Pancreas (tissue), 10 donors: ENCODE measurements at regions not wholly inside any gene's neighbourhood (a gene's known extent, or its start where the extent isn't known, plus 50 kb on each side); places are given as distances from the start of the nearest gene placed in this dataset.

Experiments used
- ATAC-seq, 4 donors: fragments of 200-7000 bp; cut with Tn5 transposase; one replicate each; pipeline versions ENCODE4 v1.8.0 to v1.9.1; 2020; ENCODE audit warnings: mild to moderate bottlenecking in 4 of 4, moderate library complexity in 4 of 4
- DNase-seq, 6 donors: peaks; one replicate each; pipeline ENCODE4 v3.0.0-alpha.2; 2020
- FAIRE-seq: peaks from 2 replicates; lab custom pipeline; 2012; peaks lifted over from hg19 to GRCh38; lab: Jason Lieb, UNC
- H3K27ac ChIP-seq, 4 donors: fragments of 200-600 bp; sonication (generic); 1 replicate in 3 of 4; 2 replicates in 1 of 4; pipeline versions ENCODE4 v1.5.0 to v1.8.0; 2020
- H3K27me3 ChIP-seq, 4 donors: fragments of 200-600 bp; one replicate each; pipeline ENCODE4 v1.8.0; 2021
- H3K36me3 ChIP-seq, 3 donors: fragments of 200-600 bp; sonication (generic) in 1 of 3; one replicate each; pipeline versions ENCODE4 v1.5.0 to v1.8.0; 2020 to 2021
- H3K4me1 ChIP-seq, 3 donors: fragments of 200-600 bp; one replicate each; pipeline ENCODE4 v1.8.0; 2021
- H3K4me3 ChIP-seq, 4 donors: fragments of 200-600 bp; sonication (generic) in 2 of 4; one replicate each; pipeline versions ENCODE4 v1.5.0 to v1.8.0; 2020 to 2021
- H3K9me3 ChIP-seq, 4 donors: fragments of 200-600 bp; one replicate each; pipeline ENCODE4 v1.8.0; 2021
- CTCF ChIP-seq, 4 donors: fragments of 200-600 bp; sonication (generic) in 3 of 4; IDR thresholded peaks; one replicate each; pipeline versions ENCODE4 v1.5.0 to v1.8.0; 2021; ENCODE audit warnings: antibody characterized with exemption in 4 of 4
- WGBS, 2 donors: extraction: QIAGEN DNeasy Blood & Tissue Kit; methylation state at CpG; one replicate each; pipeline ENCODE4 v1.1.7; 2013; 5-methylcytosine and 5-hydroxymethylcytosine counted together
- intact Hi-C, 3 donors: fragments of 100-400 bp; cut with DNase I; formaldehyde crosslinking; loops; one replicate each; pipeline versions ENCODE4 v1.11.1 to v1.14.2; 2022
- donor health status: healthy with polysubstance abuse.
- donor health status: DM: no; HTN: no; CAD: no; lungs with moderate emphysema.
- donor health status: DM: no; HTN: no; CAD: no.
- donor health status: control.
- donor health status: control.
- donor health status: Bipolar disorder and iron deficiency.
- donor health status: DM: yes; HTN: yes; CAD: no.
- donor health status: DM: no; HTN: no; CAD: no.
- donor health status: DM: no; HTN: no; CAD: no.
- donor health status: DM: yes; HTN: yes; CAD: no.

- intact Hi-C loops: no loop called here
- FAIRE-seq (no peak), ATAC-seq (no peak)
These were observed 100.2 kb upstream of the COG2 start for GRCh38 chr1:230542054-230542453.

GRCh38 chr1:230541306-230541705 lies 101.0 kb upstream of the COG2 start:
- H3K27me3 ChIP-seq: no peaks in the 10 kb centered on the region
- H3K9me3 ChIP-seq: no peaks in the 10 kb centered on the region
- DNase-seq: no peak
- FAIRE-seq: no peak
- no peak for ATAC-seq
- 62 to 64% methylated on average over 2 of the region's 2 CpGs for WGBS, 2 donors
- intact Hi-C loops: no loop called here
- no peaks in the 10 kb centered on the region for H3K4me1 ChIP-seq
- no peak overlapping the region for H3K27ac ChIP-seq
- no peaks in the 10 kb centered on the region for H3K36me3 ChIP-seq
- no peak overlapping the region for H3K4me3 ChIP-seq
- no peak for TF ChIP-seq CTCF (IDR thresholded peaks at IDR 0.05)

More at GRCh38 chr1:230542054-230542453, 100.2 kb upstream of the COG2 start:
- DNase-seq: no peak
- no peaks in the 10 kb centered on the region for H3K4me1 ChIP-seq
- no peak overlapping the region for H3K27ac ChIP-seq
- H3K4me3 ChIP-seq: no peak overlapping the region
- no peaks in the 10 kb centered on the region for H3K36me3 ChIP-seq
- H3K9me3 ChIP-seq: no peaks in the 10 kb centered on the region
- TF ChIP-seq CTCF (IDR thresholded peaks at IDR 0.05): no peak
- no peaks in the 10 kb centered on the region for H3K27me3 ChIP-seq

- Histone ChIP-seq H3K9me3 (no peaks in the 10 kb centered on the region), H3K4me1 (no peaks in the 10 kb centered on the region), H3K27ac (no peak overlapping the region), H3K4me3 (no peak overlapping the region), H3K27me3 (no peaks in the 10 kb centered on the region), H3K36me3 (no peaks in the 10 kb centered on the region)
- 86% methylated on average over 6 of the region's 6 CpGs for WGBS, 2 donors
- FAIRE-seq (no peak), ATAC-seq (no peak), DNase-seq (no peak)
- intact Hi-C loops: no loop called here
- TF ChIP-seq CTCF (IDR thresholded peaks at IDR 0.05): no peak
These were observed 101.7 kb upstream of the COG2 start for GRCh38 chr1:230540421-230541155.

GRCh38 chr1:230537456-230537855 lies 104.8 kb upstream of the COG2 start:
- Histone ChIP-seq H3K27me3 (no peaks in the 10 kb centered on the region), H3K27ac (no peak overlapping the region), H3K9me3 (no peaks in the 10 kb centered on the region), H3K4me3 (no peak overlapping the region), H3K4me1 (no peaks in the 10 kb centered on the region), H3K36me3 (no peaks in the 10 kb centered on the region)
- FAIRE-seq (no peak), DNase-seq (no peak), ATAC-seq (no peak)
- intact Hi-C loops: no loop called here
- 82 to 85% methylated on average over 9 of the region's 9 CpGs for whole genome bisulfite sequencing, 2 donors
- TF ChIP-seq CTCF (IDR thresholded peaks at IDR 0.05): no peak

- FAIRE-seq (no peak), ATAC-seq (no peak), DNase-seq (no peak)
- no peak for TF ChIP-seq CTCF (IDR thresholded peaks at IDR 0.05)
- WGBS, 2 donors: 80 to 93% methylated on average over 1 of the region's 1 CpG
- no peaks in the 10 kb centered on the region for H3K4me1 ChIP-seq
- H3K27ac ChIP-seq: no peak overlapping the region
- no peak overlapping the region for H3K4me3 ChIP-seq
- no peaks in the 10 kb centered on the region for H3K9me3 ChIP-seq
- intact Hi-C loops: no loop called here
- H3K27me3 ChIP-seq: no peaks in the 10 kb centered on the region
- H3K36me3 ChIP-seq: no peaks in the 10 kb centered on the region
These were observed 105.6 kb upstream of the COG2 start for GRCh38 chr1:230536641-230537155.
